ENCODE measurements at regions not wholly inside any gene's neighbourhood (a gene's known extent, or its start where the extent isn't known, plus 50 kb on each side); places are given as distances from the start of the nearest gene placed in this dataset.

- TF ChIP-seq CTCF (conservative IDR thresholded peaks at IDR 0.05; ENCODE audit: low read depth in 2 of 2) = no peak
- no peak for TF ChIP-seq REST (IDR thresholded peaks at IDR 0.05; ENCODE audit: unreplicated experiment)
- no peak for TF ChIP-seq POLR2AphosphoS5 (IDR thresholded peaks at IDR 0.05; ENCODE audit: low read depth)
- TF ChIP-seq EZH2phosphoT487 (IDR thresholded peaks at IDR 0.05; ENCODE audit: unreplicated experiment) = no peak
- TF ChIP-seq JUNB (IDR thresholded peaks at IDR 0.05; ENCODE audit: unreplicated experiment) = no peak
Measured at GRCh38 chr10:31707093-31708039, 221.3 kb downstream of the ARHGAP12 start.

Measured in GM23338 (cell line).